GM12872 (cell line): ENCODE measurements at regions not wholly inside any gene's neighbourhood (a gene's known extent, or its start where the extent isn't known, plus 50 kb on each side); places are given as distances from the start of the nearest gene placed in this dataset.

Source experiments
- CTCF ChIP-seq: IDR thresholded peaks from 3 replicates; pipeline ENCODE4 v1.5.1; 2011; ENCODE audit warnings: low read depth, mild to moderate bottlenecking, low read length, moderate library complexity; ENCODE audit not compliant: insufficient read depth

GRCh38 chr12:76216585-76217472 is 131.4 kb downstream of the BBS10 start:
- no peak for TF ChIP-seq CTCF

- no peak for TF ChIP-seq CTCF
Observed at GRCh38 chr12:76208129-76208528, 123.6 kb upstream of the NAP1L1 start.

- no peak for TF ChIP-seq CTCF
Observed at GRCh38 chr12:76206677-76207072, 122.2 kb upstream of the NAP1L1 start.

- TF ChIP-seq CTCF, result no peak
Observed at GRCh38 chr12:76206039-76206676, 121.7 kb upstream of the NAP1L1 start.

GRCh38 chr12:76202621-76203020 is 118.1 kb upstream of the NAP1L1 start:
- no peak for TF ChIP-seq CTCF

GRCh38 chr12:76201758-76202157 is 117.3 kb upstream of the NAP1L1 start:
- no peak for TF ChIP-seq CTCF

GRCh38 chr12:76201316-76201715 is 116.8 kb upstream of the NAP1L1 start:
- no peak for TF ChIP-seq CTCF
